ENCODE measurements at regions not wholly inside any gene's neighbourhood (a gene's known extent, or its start where the extent isn't known, plus 50 kb on each side); places are given as distances from the start of the nearest gene placed in this dataset.
"Not testable (repeated sequence)": the region's sequence is repeated elsewhere in the genome, so short reads cannot be mapped to it uniquely, and the experiment has no call there.

GRCh38 chr5:74529101-74529500, 111.4 kb downstream of the ENC1 start:
- H3F3A ChIP-seq (ENCODE audit: low read length, unreplicated experiment): no peaks in the 10 kb centered on the region
- H3K9ac ChIP-seq (ENCODE audit: low read length): no peak overlapping the region
- H3K4me1 ChIP-seq (ENCODE audit: insufficient read depth, low read length): peaks cover 11% of the 10 kb centered on the region
- DNase-seq (no peak), ATAC-seq (no peak)
- no peak overlapping the region for H3K4me2 ChIP-seq (ENCODE audit: low read length)
- intact Hi-C loops (cut with micrococcal nuclease): no loop called here
- H4K20me1 ChIP-seq (ENCODE audit: low read length): no peaks in the 10 kb centered on the region
- CTCF ChIA-PET: no interaction called here
- no peaks in the 10 kb centered on the region for H3K36me3 ChIP-seq (ENCODE audit: low read depth, low read length)
- H2AFZ ChIP-seq (ENCODE audit: low read length): no peak overlapping the region
- no peak overlapping the region for H3K4me3 ChIP-seq (ENCODE audit: low read length)
- no peaks in the 10 kb centered on the region for H3K9me2 ChIP-seq (replicated peaks; ENCODE audit: low read length)
- H3K27me3 ChIP-seq (ENCODE audit: low read length): peaks cover 6% of the 10 kb centered on the region; the same call in 1 of the 2 replicates
- POLR2A ChIA-PET (ENCODE audit: unreplicated experiment): no interaction called here
- no peaks in the 10 kb centered on the region for H3K79me2 ChIP-seq (ENCODE audit: low read length)
- TF ChIP-seq EZH2phosphoT487 (IDR thresholded peaks at IDR 0.05; ENCODE audit: borderline replicate concordance, low read length): no peak
- no peak for TF ChIP-seq EZH2 (IDR thresholded peaks at IDR 0.05; ENCODE audit: low read length, unreplicated experiment)
- TF ChIP-seq CTCF (conservative IDR thresholded peaks at IDR 0.05; ENCODE audit: low read depth, low read length): no peak
- no peak overlapping the region for H3K27ac ChIP-seq (ENCODE audit: low read length)
- H3K9me3 ChIP-seq (ENCODE audit: low read length): 0 out of 2 replicates have a peak, but pooled peaks cover under 1% of the 10 kb centered on the region
- BruUV-seq (replicated peaks): no TSS peak

DNA sequence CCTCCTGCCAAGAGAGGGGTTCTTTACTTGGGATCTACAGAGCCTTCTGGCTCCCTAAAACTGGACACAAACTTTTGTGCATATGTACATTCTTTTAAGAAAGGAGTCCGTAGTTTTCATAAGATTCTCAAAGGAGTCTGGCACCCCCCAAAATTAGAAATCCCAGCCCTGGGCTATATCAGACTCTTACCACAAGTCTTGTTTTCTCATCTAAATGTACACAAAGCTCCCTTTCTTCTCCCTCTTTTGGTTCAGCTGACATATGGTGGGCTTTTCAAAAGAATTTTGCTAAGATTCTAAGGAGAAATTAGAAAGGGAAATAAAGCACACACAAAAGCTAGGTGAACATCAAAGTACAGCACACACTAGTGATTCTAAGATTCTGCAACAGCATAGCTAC, 114.4 kb downstream of the ENC1 start:
- no peaks in the 10 kb centered on the region for H3K9me2 ChIP-seq (replicated peaks; ENCODE audit: low read length)
- H3F3A ChIP-seq (ENCODE audit: low read length, unreplicated experiment): no peaks in the 10 kb centered on the region
- intact Hi-C loops (cut with micrococcal nuclease): no loop called here
- ChIA-PET CTCF (no interaction called here), POLR2A (ENCODE audit: unreplicated experiment) (interaction anchor here (0.5 kb wide), 1 partner anchor 15 kb away, joined by 5 read pairs; no protein-coding TSS in a partner anchor)
- H4K20me1 ChIP-seq (ENCODE audit: low read length): no peaks in the 10 kb centered on the region
- peaks cover 6% of the 10 kb centered on the region; the same call in 1 of the 2 replicates for H3K9me3 ChIP-seq (ENCODE audit: low read length)
- H3K4me1 ChIP-seq (ENCODE audit: insufficient read depth, low read length): peaks cover 11% of the 10 kb centered on the region
- no peaks in the 10 kb centered on the region for H3K36me3 ChIP-seq (ENCODE audit: low read depth, low read length)
- no peak for TF ChIP-seq EZH2 (IDR thresholded peaks at IDR 0.05; ENCODE audit: low read length, unreplicated experiment)
- DNase-seq: no peak
- H3K4me2 ChIP-seq (ENCODE audit: low read length): no peak overlapping the region
- H2AFZ ChIP-seq (ENCODE audit: low read length): no peak overlapping the region
- no peak for ATAC-seq
- H3K27me3 ChIP-seq (ENCODE audit: low read length): peaks cover 6% of the 10 kb centered on the region; the same call in 1 of the 2 replicates
- BruUV-seq (replicated peaks): no TSS peak
- H3K4me3 ChIP-seq (ENCODE audit: low read length): no peak overlapping the region
- no peak overlapping the region for H3K9ac ChIP-seq (ENCODE audit: low read length)
- H3K27ac ChIP-seq (ENCODE audit: low read length): no peak overlapping the region
- H3K79me2 ChIP-seq (ENCODE audit: low read length): no peaks in the 10 kb centered on the region

GRCh38 chr5:74524767-74525166, 115.8 kb downstream of the ENC1 start:
- H3K27ac ChIP-seq (ENCODE audit: low read length); CTCF ChIA-PET; H3K4me3 ChIP-seq (ENCODE audit: low read length); H3F3A ChIP-seq (ENCODE audit: low read length, unreplicated experiment); H4K20me1 ChIP-seq (ENCODE audit: low read length); H3K4me2 ChIP-seq (ENCODE audit: low read length); H3K9me2 ChIP-seq (replicated peaks; ENCODE audit: low read length); H3K27me3 ChIP-seq (ENCODE audit: low read length); POLR2A ChIA-PET (ENCODE audit: unreplicated experiment); H2AFZ ChIP-seq (ENCODE audit: low read length); H3K4me1 ChIP-seq (ENCODE audit: insufficient read depth, low read length); intact Hi-C loops (cut with micrococcal nuclease); H3K36me3 ChIP-seq (ENCODE audit: low read depth, low read length); ATAC-seq; H3K9ac ChIP-seq (ENCODE audit: low read length); DNase-seq; BruUV-seq (replicated peaks); H3K79me2 ChIP-seq (ENCODE audit: low read length); H3K9me3 ChIP-seq (ENCODE audit: low read length): not testable (repeated sequence)

- H3K27ac ChIP-seq (ENCODE audit: low read length); H3F3A ChIP-seq (ENCODE audit: low read length, unreplicated experiment); H3K4me3 ChIP-seq (ENCODE audit: low read length); H3K4me1 ChIP-seq (ENCODE audit: insufficient read depth, low read length); POLR2A ChIA-PET (ENCODE audit: unreplicated experiment); BruUV-seq (replicated peaks); DNase-seq; H2AFZ ChIP-seq (ENCODE audit: low read length); H3K9me3 ChIP-seq (ENCODE audit: low read length); ATAC-seq; H3K36me3 ChIP-seq (ENCODE audit: low read depth, low read length); intact Hi-C loops (cut with micrococcal nuclease); H3K79me2 ChIP-seq (ENCODE audit: low read length); H3K9me2 ChIP-seq (replicated peaks; ENCODE audit: low read length); H3K27me3 ChIP-seq (ENCODE audit: low read length); H3K4me2 ChIP-seq (ENCODE audit: low read length); H4K20me1 ChIP-seq (ENCODE audit: low read length); H3K9ac ChIP-seq (ENCODE audit: low read length): not testable (repeated sequence)
- CTCF ChIA-PET: interaction anchor here (0.6 kb wide), 1 partner anchor 524 kb away, joined by 3 read pairs; no protein-coding TSS in a partner anchor
These were observed 116.8 kb downstream of the ENC1 start for GRCh38 chr5:74523698-74524097.

DNA sequence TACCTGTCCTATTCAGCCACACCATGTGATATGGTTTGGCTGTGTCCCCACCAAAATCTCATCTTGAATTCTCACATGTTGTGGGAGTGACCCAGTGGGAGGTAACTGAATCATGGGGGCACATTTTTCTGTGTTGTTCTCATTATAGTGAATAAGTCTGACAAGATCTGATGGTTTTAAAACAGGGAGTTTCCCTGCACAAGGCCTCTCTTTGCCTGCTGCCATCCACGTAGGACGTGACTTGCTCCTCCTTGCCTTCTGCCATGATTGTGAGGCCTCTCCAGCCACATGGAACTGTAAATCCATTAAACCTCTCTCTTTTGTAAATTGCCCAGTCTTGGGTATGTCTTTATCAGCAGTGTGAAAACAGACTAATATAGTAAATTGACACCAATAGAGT, 117.7 kb downstream of the ENC1 start:
- H3K4me3 ChIP-seq (ENCODE audit: low read length); H3K9ac ChIP-seq (ENCODE audit: low read length); H3K4me1 ChIP-seq (ENCODE audit: insufficient read depth, low read length); ATAC-seq; BruUV-seq (replicated peaks); H3K9me2 ChIP-seq (replicated peaks; ENCODE audit: low read length); POLR2A ChIA-PET (ENCODE audit: unreplicated experiment); H3K27me3 ChIP-seq (ENCODE audit: low read length); H3F3A ChIP-seq (ENCODE audit: low read length, unreplicated experiment); H3K4me2 ChIP-seq (ENCODE audit: low read length); H4K20me1 ChIP-seq (ENCODE audit: low read length); CTCF ChIA-PET; H3K36me3 ChIP-seq (ENCODE audit: low read depth, low read length); DNase-seq; H2AFZ ChIP-seq (ENCODE audit: low read length); H3K79me2 ChIP-seq (ENCODE audit: low read length); H3K9me3 ChIP-seq (ENCODE audit: low read length); intact Hi-C loops (cut with micrococcal nuclease); H3K27ac ChIP-seq (ENCODE audit: low read length): not testable (repeated sequence)
